Activated T-helper 17 cell treated with anti-CD3 and anti-CD28 coated beads, Interleukin-2, amount 50 U/mL, for 72 hours (primary cell): ENCODE measurements at regions not wholly inside any gene's neighbourhood (a gene's known extent, or its start where the extent isn't known, plus 50 kb on each side); places are given as distances from the start of the nearest gene placed in this dataset.
A peak's percentile ranks its signal among the peaks of the same experiment; 100 is the strongest.

Experiments used
- ATAC-seq: fragments of 150-1000 bp; cut with Tn5 transposase; replicated peaks from 2 replicates; pipeline ENCODE4 v1.10.0; 2021; ENCODE audit warnings: mild to moderate bottlenecking, moderate library complexity
- H3K27ac Mint-ChIP-seq: one replicate; pipeline ENCODE4 v1.8.0; 2022; ENCODE audit warnings: mixed read lengths
- H3K27me3 Mint-ChIP-seq: one replicate; pipeline ENCODE4 v1.8.0; 2022; ENCODE audit warnings: mixed read lengths
- H3K36me3 Mint-ChIP-seq: one replicate; pipeline ENCODE4 v1.8.0; 2022; ENCODE audit warnings: low read depth, mild to moderate bottlenecking, mixed read lengths
- H3K4me1 Mint-ChIP-seq: one replicate; pipeline ENCODE4 v1.8.0; 2022; ENCODE audit warnings: mixed read lengths
- H3K4me3 Mint-ChIP-seq: one replicate; pipeline ENCODE4 v1.8.0; 2022; ENCODE audit warnings: mild to moderate bottlenecking, mixed read lengths
- H3K9me3 Mint-ChIP-seq: one replicate; pipeline ENCODE4 v1.8.0; 2022; ENCODE audit warnings: mixed read lengths

DNA sequence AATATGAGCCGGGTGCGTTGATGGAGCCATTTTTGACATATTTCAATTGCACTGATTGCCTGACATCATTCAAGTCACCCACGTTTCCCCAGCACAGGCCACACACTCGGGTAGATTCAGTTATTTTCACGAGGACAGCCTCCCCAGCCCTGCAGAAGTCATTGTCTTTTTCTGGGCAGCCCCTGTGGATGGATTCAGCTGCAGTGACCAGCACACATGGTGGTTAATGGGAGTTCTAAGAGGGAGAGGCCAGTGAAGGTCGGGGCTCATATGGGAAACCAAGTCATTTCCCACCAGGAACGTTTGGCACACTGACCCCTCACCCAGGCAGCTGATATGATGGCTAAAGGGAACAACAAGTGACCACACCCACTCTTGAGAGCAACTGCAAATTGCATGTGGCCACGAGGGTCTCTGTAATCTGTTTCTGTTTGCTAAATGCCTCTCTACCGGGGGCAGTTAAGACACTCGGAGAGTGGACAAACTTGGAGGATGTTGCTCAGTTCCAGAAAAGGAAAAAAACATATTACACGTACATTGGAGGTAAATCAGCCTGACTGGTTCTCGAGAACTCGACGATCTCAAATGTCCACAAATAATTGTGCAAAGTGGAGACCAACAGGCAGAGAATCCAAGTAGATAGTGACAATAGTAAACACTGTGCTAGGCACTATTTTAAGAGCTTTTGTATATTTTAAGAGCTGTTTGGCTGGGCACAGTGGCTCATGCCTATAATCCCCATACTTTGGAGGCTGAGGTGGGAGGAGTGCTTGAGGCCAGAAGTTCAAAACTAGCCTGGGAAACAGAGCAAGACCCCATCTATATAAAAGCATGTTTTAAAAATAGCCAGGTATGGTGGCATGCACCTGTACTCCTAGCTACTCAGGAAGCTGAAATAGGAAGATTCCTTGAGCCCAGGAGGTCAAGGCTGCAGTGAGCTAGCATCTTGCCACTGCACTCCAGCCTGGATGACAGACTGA is 167.2 kb upstream of the IRF2BP2 start:
- no peaks in the 10 kb centered on the region for H3K9me3 Mint-ChIP-seq
- H3K4me1 Mint-ChIP-seq, result peaks cover 16% of the 10 kb centered on the region
- peaks cover 9% of the 10 kb centered on the region for H3K36me3 Mint-ChIP-seq
- no peak for ATAC-seq
- no peaks in the 10 kb centered on the region for H3K27me3 Mint-ChIP-seq
- no peak overlapping the region for H3K4me3 Mint-ChIP-seq
- H3K27ac Mint-ChIP-seq, result no peak overlapping the region

DNA sequence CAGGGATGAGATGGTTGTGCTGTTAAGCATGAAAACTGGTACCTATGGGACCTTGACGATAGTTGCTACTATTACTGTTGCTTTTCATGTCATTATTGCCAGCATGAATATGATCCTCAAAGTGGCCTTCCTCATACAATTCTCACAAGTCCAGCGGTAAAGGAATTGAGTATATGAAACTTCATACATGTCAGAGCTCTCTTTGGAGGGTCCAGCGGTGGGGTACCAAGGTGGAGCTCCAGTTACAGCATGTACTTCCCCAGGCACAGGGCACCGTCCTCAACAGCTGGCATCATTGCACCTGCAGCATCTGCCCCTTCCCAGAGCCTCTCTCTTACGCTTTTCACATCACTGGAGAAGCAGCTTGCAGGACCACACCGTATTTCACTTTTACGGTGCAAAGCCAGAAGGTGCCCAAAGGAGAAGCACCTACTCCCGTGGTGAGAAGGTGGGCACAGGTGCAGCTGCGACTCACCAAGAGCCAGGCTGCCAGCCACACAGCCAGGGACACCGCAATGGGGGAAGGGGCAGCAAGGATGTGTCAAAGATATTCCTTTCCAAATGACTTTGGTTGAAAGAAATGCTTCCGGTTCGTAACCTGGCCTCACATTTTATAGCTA is 166.4 kb upstream of the IRF2BP2 start:
- Mint-ChIP-seq H3K4me3 (no peak overlapping the region), H3K9me3 (no peaks in the 10 kb centered on the region), H3K27me3 (no peaks in the 10 kb centered on the region), H3K36me3 (peaks cover 11% of the 10 kb centered on the region), H3K4me1 (peaks cover 21% of the 10 kb centered on the region), H3K27ac (no peak overlapping the region)
- ATAC-seq, result no peak

DNA sequence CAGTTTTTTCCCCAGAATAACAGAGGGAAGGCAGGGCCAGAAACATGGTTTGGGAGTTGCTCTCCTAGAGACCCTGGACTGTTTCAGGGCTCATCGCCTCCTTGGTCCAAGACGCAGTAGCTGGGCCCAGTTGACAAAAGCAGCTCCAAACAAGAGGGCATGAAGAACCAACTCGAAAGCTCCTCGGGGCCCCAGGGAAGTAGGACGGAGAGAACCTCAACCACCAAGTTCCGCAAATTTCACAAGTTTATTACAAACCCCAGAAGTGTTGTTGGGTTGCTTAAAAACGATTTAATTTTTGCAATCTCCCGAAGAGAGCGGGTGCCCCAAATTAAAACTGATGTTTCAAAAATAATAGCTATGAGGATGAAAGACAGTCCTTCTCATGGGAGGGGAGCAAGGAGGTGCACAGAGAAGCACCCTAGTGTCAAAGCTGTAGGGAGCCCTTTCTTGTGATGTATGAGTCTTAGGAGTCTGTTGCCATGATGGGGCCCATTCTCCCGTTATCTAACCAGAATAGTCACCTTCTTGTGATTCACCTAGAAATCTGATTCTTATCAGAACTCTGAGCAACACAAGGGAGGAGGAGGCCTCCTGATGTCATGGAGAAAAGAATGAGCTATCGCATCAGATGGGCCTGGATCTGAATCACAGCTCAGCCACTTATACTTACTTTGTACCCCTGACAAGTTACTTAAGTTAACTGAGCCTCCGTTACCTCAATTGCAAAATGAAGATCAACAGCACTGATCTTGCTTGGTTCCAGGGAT is 165.7 kb upstream of the IRF2BP2 start:
- H3K4me1 Mint-ChIP-seq, result peaks cover 28% of the 10 kb centered on the region
- peak; percentile 54 for ATAC-seq
- no peaks in the 10 kb centered on the region for H3K27me3 Mint-ChIP-seq
- H3K4me3 Mint-ChIP-seq, result no peak overlapping the region
- no peaks in the 10 kb centered on the region for H3K9me3 Mint-ChIP-seq
- no peak overlapping the region for H3K27ac Mint-ChIP-seq
- peaks cover 11% of the 10 kb centered on the region for H3K36me3 Mint-ChIP-seq

DNA sequence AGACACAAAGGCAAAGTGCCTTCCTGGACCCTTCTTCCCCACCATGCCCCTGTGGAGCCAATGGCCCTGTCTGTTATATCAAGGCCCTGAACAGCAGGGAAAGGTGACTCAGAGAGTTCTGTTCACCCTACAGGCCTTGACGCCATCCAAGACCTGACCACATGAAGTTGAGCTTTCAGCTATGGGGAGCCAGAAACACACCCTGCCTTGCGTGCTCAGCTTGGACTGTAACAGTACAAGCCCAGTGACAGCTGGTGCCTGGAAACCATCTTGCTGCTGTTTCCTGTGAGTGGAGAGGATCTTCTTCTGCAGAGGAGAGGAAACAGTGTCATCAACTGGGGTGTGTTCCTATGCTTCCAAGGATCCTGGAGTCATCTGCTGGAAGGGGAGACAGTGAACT is 165.0 kb upstream of the IRF2BP2 start:
- no peaks in the 10 kb centered on the region for H3K9me3 Mint-ChIP-seq
- ATAC-seq, result no peak
- no peak overlapping the region for H3K27ac Mint-ChIP-seq
- H3K4me1 Mint-ChIP-seq, result peaks cover 28% of the 10 kb centered on the region
- H3K27me3 Mint-ChIP-seq, result no peaks in the 10 kb centered on the region
- peaks cover 11% of the 10 kb centered on the region for H3K36me3 Mint-ChIP-seq
- no peak overlapping the region for H3K4me3 Mint-ChIP-seq

DNA sequence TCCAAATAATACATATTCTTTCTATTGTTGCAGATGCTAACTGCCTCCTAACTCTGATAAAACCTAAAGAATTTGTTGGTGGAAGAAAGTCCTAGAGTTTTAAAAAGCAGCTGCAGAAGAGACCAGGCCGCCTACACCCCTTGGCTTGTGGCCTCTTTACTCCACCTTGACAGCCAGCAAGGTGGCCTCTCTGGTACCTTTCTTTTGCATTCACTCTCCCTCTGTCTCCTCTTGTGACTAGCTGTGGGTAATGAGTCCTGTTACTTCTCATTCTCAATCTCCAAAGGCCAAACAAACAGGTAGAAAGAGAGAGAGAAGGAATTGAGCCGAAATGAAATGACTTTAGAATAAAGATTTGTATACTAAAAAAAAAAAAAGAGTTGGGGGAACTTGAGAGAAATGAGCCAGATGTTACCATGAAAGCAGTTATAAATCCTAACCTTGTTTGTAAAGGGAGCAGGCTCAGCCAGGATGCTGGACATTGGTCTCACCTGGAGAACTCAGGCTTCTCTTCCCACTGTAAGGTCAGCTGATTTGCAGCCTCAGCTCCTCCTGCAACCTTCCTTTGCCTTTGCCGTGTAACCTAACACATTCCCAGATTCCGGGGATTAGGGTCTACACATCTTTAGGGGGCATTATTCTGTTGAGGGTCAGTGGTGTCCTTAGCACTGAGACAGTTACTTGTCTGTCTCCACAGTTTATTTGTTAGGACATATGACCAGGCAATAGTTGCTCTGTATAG is 164.1 kb upstream of the IRF2BP2 start:
- Mint-ChIP-seq H3K27ac (peak overlapping the region; percentile 27), H3K4me1 (peaks cover 35% of the 10 kb centered on the region), H3K9me3 (no peaks in the 10 kb centered on the region), H3K27me3 (no peaks in the 10 kb centered on the region), H3K36me3 (peaks cover 11% of the 10 kb centered on the region), H3K4me3 (no peak overlapping the region)
- no peak for ATAC-seq

DNA sequence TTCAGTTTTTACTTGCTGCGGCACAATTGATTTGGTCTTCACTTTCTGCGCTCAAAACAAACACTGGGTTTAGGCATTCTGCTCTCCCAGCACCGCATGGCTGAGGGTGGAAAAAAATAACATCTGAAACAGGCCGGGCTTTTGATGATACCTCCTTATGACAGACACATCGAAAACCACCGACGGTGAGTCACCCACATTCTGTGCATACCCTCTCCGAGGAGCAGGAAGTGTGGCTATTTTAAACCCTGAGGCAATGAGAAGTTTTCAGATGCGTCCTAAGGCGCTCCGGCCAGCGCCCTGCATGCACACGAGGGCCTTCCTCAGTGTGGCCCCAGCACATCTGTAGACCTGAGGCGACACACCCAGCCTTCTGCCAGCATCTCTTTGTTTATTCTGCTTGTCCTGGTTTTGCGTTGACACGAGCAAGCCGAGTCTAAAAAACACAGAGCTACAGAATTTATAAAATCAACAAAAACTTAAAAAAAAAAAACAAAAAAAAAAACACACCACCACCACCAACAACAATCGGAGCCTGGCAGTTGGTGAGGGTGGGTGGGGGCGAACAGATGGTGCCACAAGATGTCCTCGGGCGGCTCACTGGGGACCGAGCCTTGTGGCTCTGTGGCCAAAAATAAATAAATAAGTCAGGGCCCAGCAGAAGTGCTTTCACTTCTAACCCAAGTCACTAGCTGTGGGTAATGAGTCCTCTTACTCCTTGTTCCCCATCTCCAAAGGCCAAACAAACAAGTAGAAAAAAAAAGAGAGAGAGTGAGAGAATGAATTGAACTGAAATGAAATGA is 162.6 kb upstream of the IRF2BP2 start:
- Mint-ChIP-seq H3K27ac (peak overlapping the region; percentile 91), H3K4me3 (peak overlapping the region; percentile 79), H3K9me3 (no peaks in the 10 kb centered on the region), H3K36me3 (peaks cover 11% of the 10 kb centered on the region), H3K4me1 (peaks cover 49% of the 10 kb centered on the region), H3K27me3 (no peaks in the 10 kb centered on the region)
- peak; percentile 87 for ATAC-seq

DNA sequence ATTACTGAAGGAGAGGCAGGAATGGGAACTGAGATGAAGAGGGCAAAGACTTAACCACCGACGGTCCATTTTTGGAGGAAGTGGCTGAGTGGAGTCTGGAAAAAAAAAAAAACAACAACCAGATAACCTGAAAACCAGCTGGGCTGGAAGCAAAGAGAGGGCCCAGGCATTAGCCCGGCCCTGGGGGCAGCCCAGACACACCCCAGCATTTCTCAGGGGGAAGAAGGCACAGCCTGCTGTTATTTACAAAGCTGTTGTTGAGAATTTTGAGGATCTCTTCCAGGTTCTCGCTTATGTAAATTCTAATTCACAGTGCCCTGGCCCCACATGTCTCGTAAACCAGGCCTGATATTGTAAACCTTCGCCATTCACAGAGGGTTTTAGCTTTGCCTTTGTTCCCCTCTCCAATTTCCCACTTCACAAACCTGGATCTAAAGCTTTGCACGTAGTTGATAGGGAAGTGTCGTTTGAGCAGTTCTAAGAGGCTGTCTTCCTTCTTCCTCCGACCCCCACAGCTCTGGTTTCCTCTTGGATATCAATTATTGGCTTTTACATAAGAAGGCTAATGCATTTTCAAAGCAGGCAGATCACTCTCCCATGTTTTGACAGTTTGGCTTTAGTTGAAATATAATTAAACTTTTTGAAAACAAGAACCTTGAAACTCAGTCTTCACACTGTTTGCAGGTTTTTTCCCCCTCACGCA is 161.8 kb upstream of the IRF2BP2 start:
- H3K4me3 Mint-ChIP-seq, result peak overlapping the region; percentile 79
- peak overlapping the region; percentile 91 for H3K27ac Mint-ChIP-seq
- no peak for ATAC-seq
- no peaks in the 10 kb centered on the region for H3K27me3 Mint-ChIP-seq
- H3K36me3 Mint-ChIP-seq, result peaks cover 11% of the 10 kb centered on the region
- H3K4me1 Mint-ChIP-seq, result peaks cover 51% of the 10 kb centered on the region
- no peaks in the 10 kb centered on the region for H3K9me3 Mint-ChIP-seq

DNA sequence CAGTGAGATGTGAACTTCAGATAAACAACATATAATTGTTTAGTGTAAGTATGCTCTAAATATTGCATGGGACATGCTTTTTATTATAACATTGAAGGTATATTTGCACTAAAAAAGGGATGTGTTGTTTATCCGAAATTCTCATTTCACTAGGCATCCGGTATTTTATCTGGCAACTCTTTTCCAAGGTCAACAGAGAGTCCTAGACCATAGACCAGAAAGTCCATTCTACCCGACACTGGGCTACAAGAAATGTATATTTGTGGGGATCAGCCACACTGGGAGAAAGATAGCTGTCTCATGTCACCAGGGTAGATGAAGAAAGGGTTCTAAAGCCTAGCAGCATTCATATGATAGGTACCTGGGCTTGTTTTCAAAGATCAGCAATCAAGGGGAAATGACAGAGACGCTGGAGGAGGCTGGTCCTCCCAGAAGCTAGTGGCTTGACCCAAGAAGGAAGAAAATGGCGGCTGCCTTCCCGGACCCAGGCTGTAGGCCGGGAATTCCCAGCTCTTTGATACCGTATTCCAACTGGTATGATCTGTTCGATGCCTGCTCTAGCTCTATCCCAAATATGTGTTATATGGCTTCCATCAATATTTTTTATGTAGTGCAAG is 161.1 kb upstream of the IRF2BP2 start:
- H3K27ac Mint-ChIP-seq, result peak overlapping the region; percentile 91
- ATAC-seq, result no peak
- no peaks in the 10 kb centered on the region for H3K27me3 Mint-ChIP-seq
- peaks cover 11% of the 10 kb centered on the region for H3K36me3 Mint-ChIP-seq
- H3K4me1 Mint-ChIP-seq, result peaks cover 51% of the 10 kb centered on the region
- H3K4me3 Mint-ChIP-seq, result peak overlapping the region; percentile 79
- no peaks in the 10 kb centered on the region for H3K9me3 Mint-ChIP-seq

DNA sequence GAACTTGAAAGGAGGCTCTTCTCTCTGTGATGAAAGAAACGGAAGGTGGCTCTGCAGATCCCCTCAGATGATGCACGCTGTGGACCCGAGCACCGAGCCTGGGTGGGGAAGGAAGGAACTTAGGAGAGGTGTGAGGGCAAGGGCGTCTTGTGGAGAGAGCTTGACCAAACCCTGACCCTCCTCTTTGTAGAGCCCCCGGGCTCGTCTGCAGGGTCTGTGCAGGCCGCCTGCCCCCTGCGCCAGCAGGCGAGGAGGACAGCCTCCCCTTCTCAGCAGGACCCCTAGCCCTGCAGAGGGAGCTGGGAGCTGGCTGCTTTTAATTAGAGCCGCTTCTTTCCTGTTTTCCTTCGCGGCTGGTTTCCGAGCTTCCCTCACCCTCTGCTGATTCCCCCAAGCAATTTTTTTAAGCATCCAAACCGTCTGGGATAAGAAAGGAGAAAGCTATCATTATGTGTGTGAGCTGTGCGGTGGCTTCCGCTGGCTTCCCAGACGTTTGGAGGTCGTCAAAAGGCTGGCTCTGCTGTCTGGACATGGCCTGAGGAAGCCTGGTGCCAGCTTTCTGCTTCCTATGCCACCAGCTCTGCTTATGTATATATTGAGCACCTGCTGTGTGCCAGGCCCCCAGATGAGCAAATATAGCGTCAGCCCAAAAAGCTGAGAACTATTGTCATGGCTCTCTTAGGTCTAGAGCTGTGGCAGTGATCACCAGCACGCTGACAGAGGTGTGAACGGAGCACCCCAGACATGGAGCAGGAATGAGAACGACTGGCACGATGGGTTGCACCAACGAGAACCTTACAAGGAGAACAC is 160.2 kb upstream of the IRF2BP2 start:
- Mint-ChIP-seq H3K36me3 (peaks cover 11% of the 10 kb centered on the region), H3K27ac (no peak overlapping the region), H3K27me3 (no peaks in the 10 kb centered on the region), H3K4me3 (no peak overlapping the region), H3K9me3 (no peaks in the 10 kb centered on the region), H3K4me1 (peaks cover 53% of the 10 kb centered on the region)
- no peak for ATAC-seq

DNA sequence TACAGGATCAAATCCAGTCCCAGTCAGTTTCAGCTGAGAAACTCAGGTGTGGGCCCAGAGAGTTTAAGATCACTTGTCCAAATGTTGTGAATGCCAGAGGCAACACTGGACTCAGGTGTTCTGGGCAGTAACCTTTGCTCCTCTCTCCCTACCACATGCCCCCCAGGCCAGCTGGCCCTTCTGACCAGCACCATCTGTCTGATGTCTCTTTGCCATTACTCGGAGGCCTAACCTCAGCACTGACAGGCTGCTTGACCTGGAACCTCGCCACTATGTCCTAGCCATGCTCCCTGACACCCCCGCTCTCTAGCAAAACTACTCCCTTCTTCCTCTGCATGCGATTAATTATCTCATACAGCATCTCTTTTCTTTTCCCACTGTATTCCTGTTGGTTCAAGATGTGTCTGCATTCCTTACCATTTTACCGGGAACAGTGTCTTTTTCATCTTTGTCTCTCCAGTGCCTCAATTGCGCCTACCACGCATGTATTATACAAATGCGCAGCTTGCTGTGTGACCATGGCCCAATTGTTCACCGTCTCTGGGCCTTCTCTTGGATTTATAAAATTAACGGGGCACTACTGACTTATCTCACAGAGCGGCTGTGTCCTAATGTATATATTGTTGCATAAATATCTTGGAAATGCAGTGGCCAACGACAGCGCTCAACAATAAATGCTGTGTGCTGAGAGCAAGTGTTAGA is 159.5 kb upstream of the IRF2BP2 start:
- Mint-ChIP-seq H3K4me1 (peaks cover 48% of the 10 kb centered on the region), H3K27ac (no peak overlapping the region)
- no peak for ATAC-seq

DNA sequence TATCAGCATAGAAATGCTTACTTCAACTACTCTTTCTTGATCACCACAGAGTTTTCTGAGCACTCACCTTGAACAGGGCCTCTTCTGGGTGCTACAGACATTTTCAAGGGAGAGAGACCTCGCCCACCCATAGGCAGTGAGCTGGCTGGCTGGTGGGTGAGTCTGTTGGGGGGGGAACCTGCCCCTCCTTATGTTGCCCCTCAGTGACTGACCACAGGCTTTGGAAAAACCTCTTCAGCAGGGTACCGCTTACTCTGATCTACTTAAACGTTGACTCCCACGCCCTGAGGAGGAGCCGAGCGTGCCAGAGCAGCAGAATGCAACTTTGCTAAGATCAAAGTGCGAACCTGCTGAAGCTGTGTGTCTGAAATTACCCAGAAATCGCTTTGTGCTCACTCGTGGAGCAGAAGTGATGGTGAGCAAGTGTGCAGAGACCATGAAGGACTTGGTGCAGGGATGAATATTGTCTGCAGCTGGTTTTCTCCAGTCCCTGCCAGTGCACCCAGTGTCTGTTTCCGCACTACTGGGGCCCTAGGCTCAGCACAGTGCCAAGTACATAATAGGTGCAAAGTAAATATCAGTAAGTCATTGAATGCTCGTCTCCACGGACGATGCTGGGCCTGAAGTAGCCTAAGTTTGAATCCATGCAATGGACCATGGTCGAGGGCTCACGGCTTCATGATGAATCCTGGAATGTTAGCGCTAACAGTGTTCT is 158.7 kb upstream of the IRF2BP2 start:
- Mint-ChIP-seq H3K36me3 (peaks cover 11% of the 10 kb centered on the region), H3K4me3 (peak overlapping the region; percentile 72), H3K4me1 (peaks cover 48% of the 10 kb centered on the region), H3K27ac (peak overlapping the region; percentile 60), H3K27me3 (no peaks in the 10 kb centered on the region), H3K9me3 (no peaks in the 10 kb centered on the region)
- ATAC-seq, result peak; percentile 7

More for the DNA sequence above, 159.5 kb upstream of the IRF2BP2 start:
- H3K36me3 Mint-ChIP-seq, result peaks cover 11% of the 10 kb centered on the region
- H3K27me3 Mint-ChIP-seq, result no peaks in the 10 kb centered on the region
- no peaks in the 10 kb centered on the region for H3K9me3 Mint-ChIP-seq
- peak overlapping the region; percentile 72 for H3K4me3 Mint-ChIP-seq
